ENCODE measurements at regions not wholly inside any gene's neighbourhood (a gene's known extent, or its start where the extent isn't known, plus 50 kb on each side); places are given as distances from the start of the nearest gene placed in this dataset.

DNA sequence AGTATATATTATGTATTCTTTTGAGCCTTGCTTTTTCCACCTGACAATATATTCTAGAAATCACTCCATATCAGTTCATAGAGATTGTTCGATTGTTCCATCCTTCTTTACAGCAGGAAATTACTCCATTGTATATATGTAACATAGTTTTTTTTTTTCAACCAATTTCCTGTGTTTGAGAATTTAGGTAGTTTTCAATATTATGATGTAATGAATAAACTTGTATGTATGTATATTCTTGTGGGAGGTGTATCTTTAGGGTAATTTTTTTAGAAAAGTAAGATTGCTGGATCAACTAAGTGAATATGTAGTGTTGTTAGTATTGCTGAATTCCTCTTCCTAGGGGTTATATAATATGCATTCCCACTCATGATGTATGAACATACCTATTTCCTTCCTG lies 165.9 kb upstream of the PITX1 start:
- DNase-seq: no peak

DNA sequence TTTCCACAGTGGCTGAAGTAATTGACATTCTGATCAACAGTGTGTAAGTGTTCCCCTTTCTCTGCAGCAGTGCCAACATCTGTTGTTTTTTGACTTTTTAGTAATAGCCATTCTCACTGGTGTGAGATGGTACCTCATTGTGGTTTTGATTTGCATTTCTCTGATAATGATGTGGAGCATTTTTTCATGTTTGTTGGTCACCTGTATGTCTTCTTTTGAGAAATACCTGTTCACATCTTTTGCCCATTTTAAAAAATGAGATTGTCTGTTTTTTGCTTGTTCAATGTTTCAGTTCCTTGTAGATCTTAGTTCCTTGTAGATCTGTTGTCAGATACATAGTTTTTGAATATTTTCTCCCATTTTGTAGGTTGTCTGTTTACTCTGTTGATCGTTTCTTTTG lies 162.5 kb upstream of the PITX1 start:
- DNase-seq: no peak

DNA sequence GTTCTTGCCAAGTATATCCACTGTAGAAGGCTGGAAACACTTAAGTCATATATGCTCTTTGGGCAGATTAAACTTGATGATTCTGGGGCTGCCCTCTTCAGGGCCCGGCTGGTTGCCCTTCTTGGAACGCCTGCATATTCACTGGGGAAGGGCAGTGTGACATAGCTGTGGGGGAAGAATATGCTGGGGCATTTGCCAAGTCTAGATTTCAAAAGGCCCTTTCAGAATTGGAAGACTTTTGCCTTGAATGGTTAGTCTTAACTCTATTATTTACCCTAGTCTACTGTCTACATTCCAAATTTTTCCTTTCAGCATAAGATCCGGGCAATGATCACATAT lies 161.2 kb upstream of the PITX1 start:
- no peak for DNase-seq

DNA sequence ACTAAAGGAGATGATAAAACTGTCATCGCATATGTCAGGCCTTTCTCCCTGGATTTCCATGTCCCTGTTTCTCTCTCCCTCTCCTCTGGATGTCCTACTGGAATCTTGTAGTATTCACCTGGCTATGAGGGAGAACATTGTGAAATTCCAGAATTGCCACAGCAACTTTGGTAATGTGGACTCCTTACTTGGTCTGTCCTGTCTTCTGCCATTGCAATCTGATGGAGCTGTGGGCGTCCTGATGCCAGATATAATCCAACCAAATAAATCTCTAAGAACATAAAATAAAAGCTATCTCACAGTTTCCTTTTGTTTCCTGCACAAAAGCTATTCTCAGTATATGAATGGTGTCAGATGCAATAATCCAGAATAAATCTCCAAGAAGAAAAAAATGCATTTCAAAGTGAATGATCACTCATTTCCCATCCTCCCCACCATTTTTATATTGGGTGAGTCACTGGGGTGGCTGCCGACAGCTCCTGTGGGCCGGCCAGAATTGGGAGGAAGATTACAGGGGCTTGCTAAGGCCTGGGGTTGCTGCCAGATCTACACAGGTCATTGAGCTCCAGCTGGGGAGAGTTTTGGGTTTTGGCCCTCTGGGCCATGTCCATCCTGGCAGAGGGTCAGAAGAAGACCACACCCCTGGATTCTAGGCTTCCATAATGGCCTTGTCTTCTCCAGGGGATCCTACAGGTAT lies 160.7 kb upstream of the PITX1 start:
- DNase-seq: no peak

- DNase-seq: no peak
These were observed 160.1 kb upstream of the PITX1 start for GRCh38 chr5:135194126-135194488.

DNA sequence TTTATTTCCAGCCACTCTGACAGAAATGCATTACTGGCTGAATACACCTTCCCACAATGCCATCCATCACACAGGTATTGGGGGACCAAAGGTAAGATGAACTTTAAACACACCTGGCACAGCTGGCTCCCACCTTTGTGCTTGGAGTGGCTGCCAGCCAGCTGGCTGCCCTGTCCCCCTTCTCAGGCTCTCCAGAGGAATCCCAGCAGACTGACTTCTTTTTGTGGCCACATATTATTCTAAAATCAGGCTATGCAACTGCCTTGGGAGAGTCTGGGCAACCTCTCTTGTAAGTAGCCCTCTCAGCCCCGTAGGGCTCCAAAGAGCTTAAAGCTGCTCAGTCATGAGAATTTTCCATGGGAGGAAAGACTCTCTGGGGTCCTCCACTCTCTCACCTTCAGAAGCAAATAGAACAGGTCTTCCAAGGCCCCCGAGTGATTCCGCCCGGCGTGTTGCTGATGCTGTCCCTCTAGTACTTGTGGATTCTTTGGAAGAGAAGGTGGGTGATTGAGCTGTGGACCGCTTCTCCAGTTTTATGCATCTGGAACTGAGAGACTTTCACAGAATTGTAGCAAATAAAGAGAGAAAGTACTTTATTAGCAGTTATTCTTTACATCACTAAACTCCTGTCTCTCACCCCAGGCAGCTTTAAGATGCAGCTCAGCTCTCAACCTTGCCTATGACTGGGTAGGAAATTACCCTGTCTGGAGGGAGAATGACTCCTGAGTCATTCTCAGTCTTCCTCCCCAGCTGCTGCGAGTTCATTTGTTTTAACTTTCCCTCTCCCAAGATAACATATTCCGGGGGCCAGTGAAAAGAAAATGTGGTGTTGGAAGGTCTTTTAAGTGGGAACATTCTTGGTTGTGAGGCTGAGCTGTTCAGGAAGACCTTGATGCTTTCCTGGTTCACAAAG lies 159.4 kb upstream of the PITX1 start:
- DNase-seq: no peak

DNA sequence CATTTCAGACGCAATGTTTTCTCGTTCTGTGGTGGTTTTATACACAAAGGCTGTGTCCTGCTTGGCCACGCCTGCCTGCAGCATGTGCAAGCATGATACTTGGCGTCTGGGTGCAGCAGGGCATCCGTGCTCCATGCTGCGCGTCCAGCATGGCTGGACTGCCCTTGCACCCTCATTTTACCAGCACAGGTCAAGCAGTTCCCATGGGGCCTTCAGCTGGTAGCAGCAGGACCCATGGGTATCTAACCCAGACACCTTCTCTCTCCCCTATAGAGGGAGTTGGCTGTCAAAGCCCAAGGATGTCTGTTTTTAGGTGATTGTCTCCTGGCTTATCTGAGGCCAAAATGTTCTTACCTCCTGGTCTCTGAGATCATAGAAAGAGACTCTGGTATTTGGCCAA lies 158.3 kb upstream of the PITX1 start:
- DNase-seq: no peak

DNA sequence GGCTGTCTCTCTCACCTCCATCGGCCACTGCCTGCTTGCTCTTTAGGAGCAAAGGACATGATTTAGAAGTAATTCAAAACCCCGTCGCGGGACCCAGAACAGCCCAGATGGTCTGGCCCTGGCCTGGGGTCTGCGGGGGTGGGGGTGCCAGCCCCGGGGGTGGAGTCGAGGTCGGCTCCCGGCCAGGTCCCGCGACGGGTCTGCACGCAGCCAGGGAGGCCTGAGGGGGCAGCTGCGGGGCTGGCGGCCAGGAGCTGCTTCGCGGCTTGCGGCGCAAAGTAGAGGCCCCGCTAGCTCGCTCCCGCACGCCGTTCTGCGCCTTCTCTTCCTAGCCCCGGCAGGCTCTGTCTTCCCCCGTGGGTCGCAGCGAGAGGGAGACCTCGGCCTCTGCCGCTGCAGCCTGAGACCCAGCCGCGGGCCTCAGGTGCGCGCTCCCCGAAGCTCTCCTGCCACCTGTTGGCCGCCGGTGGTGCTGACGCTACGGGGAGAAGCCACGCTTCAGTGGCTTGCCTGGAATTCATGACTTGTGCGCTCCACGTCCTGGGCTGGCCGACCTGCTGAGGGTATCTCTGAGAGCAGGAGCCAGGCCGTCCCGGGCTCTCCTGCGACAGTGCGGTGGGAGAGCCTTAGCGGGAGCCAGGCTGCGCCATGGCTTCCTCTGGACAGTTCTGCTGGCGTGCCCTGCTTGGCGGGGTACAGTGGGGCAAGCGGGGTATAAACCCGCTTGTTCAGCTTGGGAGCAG lies 157.2 kb upstream of the PITX1 start:
- peak; percentile 63 to 64 for DNase-seq

DNA sequence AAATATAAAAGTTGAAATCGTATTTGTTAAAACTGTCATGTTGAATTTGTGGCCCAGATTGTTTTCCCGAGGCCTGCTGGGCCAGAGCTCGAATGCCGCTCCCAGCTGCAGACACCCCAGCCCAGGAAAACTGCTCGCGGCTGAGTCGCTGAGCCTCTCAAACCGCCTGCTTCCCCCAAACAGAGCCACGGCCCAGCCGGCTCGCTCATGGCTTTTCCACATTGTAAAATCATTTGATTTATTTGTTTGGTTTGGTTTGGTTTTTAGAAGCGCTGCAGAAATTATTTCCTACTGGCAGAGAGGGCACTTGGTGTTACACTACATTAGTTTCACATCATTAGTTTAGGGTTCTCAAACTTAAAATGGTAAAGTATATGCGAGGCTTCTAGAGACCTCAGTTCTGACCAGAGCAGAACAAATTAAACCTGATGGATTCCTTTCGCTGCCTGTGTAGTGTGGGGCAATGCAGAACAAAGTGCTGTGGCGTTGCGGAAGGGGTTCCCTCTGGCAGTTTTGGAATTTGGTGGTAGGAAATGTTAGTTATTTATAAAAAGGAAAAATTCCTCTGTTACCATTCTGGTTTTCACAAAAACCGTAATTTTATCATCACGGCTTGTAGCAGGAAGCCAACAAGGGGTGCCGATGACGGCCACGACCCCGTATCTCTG lies 156.5 kb upstream of the PITX1 start:
- no peak for DNase-seq

- DNase-seq: no peak
These were observed 155.0 kb upstream of the PITX1 start for GRCh38 chr5:135189024-135189423.

GRCh38 chr5:135188233-135188914 lies 154.3 kb upstream of the PITX1 start:
- no peak for DNase-seq

DNA sequence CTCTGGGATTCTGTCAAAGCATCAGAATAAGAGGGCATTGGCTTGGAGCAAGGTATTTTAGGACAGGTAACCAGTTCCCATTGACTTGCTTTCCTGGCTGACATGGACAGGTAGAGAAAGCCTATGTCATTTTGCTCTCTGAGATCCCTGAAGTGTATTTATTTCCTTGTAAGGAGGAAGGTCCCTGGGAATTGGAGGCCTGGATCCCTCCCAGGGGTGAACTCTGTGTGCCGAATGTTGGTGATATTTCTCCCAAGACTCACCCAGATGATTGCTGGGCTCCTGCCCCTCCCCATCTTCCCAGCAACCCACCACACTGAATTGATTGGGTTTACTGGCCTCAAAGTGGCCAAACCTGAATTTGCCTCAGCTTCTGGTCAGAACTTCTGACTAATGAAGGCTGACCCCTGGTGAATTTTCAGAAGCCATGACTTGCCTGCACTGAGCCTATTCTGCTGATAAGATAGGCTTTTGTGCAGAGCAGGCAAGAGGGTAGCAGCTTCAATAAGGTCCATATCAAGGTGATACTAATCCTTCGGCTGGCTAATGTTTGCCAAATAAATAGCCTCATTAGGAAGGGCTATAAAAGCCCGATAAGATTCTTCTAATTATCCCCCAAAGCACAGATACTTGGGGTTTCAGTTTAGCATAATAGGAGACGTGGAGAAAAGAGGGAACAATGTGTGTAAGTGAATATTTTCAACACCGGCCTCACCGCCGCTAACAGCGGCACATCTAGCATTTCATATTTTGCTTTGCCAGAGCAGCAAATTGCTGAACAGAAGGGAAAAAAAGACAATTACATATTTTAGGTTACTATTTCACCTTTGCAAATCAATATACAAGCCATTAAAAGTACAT lies 152.9 kb upstream of the PITX1 start:
- DNase-seq: no peak

- DNase-seq: no peak
These were observed 151.5 kb upstream of the PITX1 start for GRCh38 chr5:135185481-135186065.

DNA sequence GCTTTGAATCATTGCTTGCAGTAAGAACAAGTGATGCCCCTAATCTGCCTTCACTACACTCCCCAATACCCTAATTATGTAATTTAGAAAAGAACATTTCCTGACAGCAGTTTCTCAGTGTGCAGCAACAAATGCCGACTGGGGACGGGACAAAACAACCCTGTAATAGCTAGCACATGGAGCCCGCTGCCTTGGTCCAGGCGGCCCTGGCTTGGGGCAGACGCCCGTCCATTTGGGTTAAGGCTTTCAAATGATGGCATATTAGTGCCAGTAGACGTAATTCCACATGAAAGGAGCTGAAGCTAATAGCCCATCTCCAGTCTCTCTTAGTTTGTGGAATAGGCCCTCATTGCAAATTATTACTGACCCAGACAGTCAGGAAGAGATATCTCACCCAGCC lies 150.6 kb upstream of the PITX1 start:
- DNase-seq: no peak

GRCh38 chr5:135183464-135183863 lies 149.4 kb upstream of the PITX1 start:
- no peak for DNase-seq

DNA sequence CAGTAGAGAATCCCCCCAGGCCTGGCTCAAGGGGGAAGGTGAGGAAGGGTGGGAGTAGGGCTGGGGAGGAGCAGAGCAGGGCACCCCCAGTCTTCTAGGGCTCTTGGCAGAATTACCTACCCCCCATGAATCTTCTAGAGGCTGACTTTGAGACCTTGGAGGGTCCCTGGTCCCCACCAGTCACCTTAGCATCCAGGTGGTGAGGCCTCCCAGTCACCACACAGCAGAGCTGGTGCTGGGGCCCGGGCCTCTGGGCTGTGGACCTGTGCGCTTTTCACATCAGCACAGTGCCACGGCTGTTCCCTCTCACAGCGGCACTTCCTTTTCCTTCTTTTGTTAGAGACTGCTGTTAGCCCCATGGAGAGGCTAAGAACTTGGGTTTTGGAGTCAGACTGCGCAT lies 148.6 kb upstream of the PITX1 start:
- DNase-seq: no peak

DNA sequence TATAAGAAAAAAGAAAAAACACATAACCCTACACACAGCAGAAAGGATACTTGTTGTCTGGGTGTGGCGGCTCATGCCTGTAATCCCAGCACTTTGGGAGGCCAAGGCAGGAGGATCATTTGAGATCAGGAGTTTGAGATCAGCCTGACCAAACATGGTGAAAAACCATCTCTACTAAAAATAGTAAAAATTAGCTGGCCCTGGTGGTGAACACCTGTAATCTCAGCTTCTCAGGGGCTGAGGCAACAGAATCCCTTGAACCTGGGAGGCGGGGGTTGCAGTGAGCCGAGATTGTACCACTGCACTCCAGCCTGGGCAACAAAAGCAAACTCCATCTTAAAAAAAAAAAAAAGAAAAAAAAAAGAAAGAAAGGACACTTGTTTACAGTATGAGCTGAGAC lies 147.6 kb upstream of the PITX1 start:
- DNase-seq: no peak

DNA sequence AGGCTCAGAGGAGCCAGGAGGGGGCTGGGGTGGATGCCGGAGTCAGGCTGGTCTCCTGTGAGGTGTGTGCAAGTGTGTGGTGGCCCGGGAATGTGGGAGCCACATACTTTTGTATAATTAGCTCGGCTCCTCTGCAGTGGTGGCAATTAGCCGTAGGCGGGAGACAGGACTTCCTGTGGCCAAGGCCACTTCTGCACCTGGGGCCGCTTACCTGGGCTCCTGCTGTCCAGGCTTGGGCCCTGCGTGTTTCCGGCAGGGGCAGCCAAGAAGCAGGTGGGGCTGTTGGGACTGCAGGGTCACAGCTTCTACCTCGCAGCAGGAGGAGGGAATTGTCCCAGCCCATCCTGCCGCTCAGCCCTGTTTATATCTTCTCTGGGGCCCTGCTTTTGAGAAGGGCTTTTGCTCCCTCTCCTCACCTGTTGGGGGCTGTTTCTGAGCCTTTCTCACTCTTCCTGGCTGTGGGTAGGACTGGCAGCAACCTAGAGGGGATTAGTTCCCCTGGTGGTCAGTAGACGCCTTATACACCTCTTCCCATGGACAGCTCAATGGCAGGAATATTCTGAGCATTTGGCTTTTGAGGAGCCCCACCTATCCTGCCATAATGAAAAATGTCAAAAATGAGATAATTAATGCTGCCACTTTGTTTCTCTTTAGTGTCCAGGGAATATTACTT lies 145.4 kb upstream of the PITX1 start:
- DNase-seq: no peak

GRCh38 chr5:135178476-135179155 lies 144.6 kb upstream of the PITX1 start:
- no peak for DNase-seq

DNA sequence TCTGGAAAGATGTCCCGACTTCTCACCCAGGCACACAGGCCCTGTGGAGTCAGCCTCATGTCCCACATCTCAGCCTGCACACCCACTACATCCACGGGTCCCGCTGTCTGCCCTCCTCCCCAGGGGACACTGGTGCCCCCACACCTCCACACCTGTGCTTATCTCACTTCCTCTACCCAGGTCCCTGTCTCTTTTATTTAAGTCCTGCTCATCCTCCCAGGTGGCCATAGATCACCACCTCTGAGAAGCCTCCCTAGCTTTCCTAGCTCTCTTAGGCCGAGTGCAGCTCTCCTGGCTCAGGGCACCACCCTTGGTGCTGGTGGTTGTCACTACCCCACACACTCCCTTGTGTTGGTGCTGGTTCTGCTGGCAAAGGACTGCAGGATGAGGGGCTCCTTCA lies 143.6 kb upstream of the PITX1 start:
- no peak for DNase-seq
